CD4-positive, alpha-beta T cell (primary cell): ENCODE measurements at regions not wholly inside any gene's neighbourhood (a gene's known extent, or its start where the extent isn't known, plus 50 kb on each side); places are given as distances from the start of the nearest gene placed in this dataset.

Source experiments
- ATAC-seq: fragments of 200-7000 bp; cut with Tn5 transposase; one replicate; pipeline ENCODE4 v1.10.0; 2022; ENCODE audit warnings: mild to moderate bottlenecking; ENCODE audit not compliant: poor library complexity
- CTCF ChIA-PET: fragments of 350-600 bp; sonication (Branson Sonifier 250); formaldehyde crosslinking; loops from one replicate; lab custom pipeline; 2021; ENCODE audit warnings: antibody characterized with exemption, inconsistent platforms; lab: Charles Lee
- POLR2A ChIA-PET: fragments of 350-600 bp; sonication (Branson Sonifier 250); formaldehyde crosslinking; loops from one replicate; lab custom pipeline; 2021; ENCODE audit warnings: antibody characterized with exemption, inconsistent platforms; lab: Charles Lee
- DNase-seq, 14 experiments: peaks; one replicate each; pipeline ENCODE4 v3.0.0-alpha.2; 2013 to 2020; ENCODE audit warnings: mixed read lengths in 2 of 14
- H3K27ac ChIP-seq, 2 donors: one replicate each; pipeline versions ENCODE4 v1.5.1 to v1.7.0; 2013; ENCODE audit warnings: low read length in 2 of 2, low read depth in 1 of 2, mild to moderate bottlenecking in 1 of 2
- H3K27me3 ChIP-seq, 2 experiments: 1 replicate in 1 of 2; 2 replicates in 1 of 2; pipeline versions ENCODE4 v1.6.1 to v1.7.0; 2013; ENCODE audit warnings: low read length in 2 of 2, control low read depth in 1 of 2, mild to moderate bottlenecking in 1 of 2, moderate library complexity in 1 of 2; ENCODE audit not compliant: insufficient read depth in 2 of 2, control insufficient read depth in 1 of 2
- H3K36me3 ChIP-seq: one replicate; pipeline ENCODE4 v1.6.1; 2013; ENCODE audit warnings: low read length, control low read depth; ENCODE audit not compliant: insufficient read depth
- H3K4me1 ChIP-seq: one replicate; pipeline ENCODE4 v1.6.1; 2013; ENCODE audit warnings: low read length, control low read depth; ENCODE audit not compliant: insufficient read depth
- H3K4me3 ChIP-seq: one replicate; pipeline ENCODE4 v1.5.1; 2013; ENCODE audit warnings: mild to moderate bottlenecking, low read length, moderate library complexity
- H3K9me3 ChIP-seq, 2 experiments: 1 replicate in 1 of 2; 2 replicates in 1 of 2; pipeline versions ENCODE4 v1.6.1 to v1.7.0; 2013; ENCODE audit warnings: low read length in 2 of 2, mild to moderate bottlenecking in 2 of 2, control low read depth in 1 of 2, moderate library complexity in 1 of 2; ENCODE audit not compliant: control insufficient read depth in 1 of 2, insufficient read depth in 1 of 2
- H3K27ac Mint-ChIP-seq: one replicate; pipeline ENCODE4 v1.8.0; 2020; ENCODE audit warnings: mixed read lengths
- H3K27me3 Mint-ChIP-seq: one replicate; pipeline ENCODE4 v1.8.0; 2021; ENCODE audit warnings: mixed read lengths
- H3K36me3 Mint-ChIP-seq: one replicate; pipeline ENCODE4 v1.8.0; 2021; ENCODE audit warnings: low read depth, mixed read lengths
- H3K4me1 Mint-ChIP-seq: one replicate; pipeline ENCODE4 v1.8.0; 2021; ENCODE audit warnings: low read depth, mixed read lengths
- H3K4me3 Mint-ChIP-seq: one replicate; pipeline ENCODE4 v1.8.0; 2020; ENCODE audit warnings: mild to moderate bottlenecking, mixed read lengths
- H3K9me3 Mint-ChIP-seq: one replicate; pipeline ENCODE4 v1.8.0; 2020; ENCODE audit warnings: mixed read lengths
- CTCF ChIP-seq: fragments of 200-600 bp; IDR thresholded peaks from one replicate; pipeline ENCODE4 v1.8.0; 2022; ENCODE audit warnings: antibody characterized with exemption, mild to moderate bottlenecking
- intact Hi-C, 2 experiments: fragments of 100-400 bp; cut with DNase I in 1 of 2; cut with micrococcal nuclease in 1 of 2; formaldehyde crosslinking; loops; one replicate each; pipeline versions ENCODE4 v1.15.1 to v1.9.0; 2023 to 2025; cut with DNase I, micrococcal nuclease

- H3K27me3 ChIP-seq: no peaks in the 10 kb centered on the region
- TF ChIP-seq CTCF: no peak
- H3K27me3 Mint-ChIP-seq: no peaks in the 10 kb centered on the region
These were observed 321.9 kb upstream of the ZFHX3 start for GRCh38 chr16:73369851-73370250.

GRCh38 chr16:73368715-73369114 lies 320.8 kb upstream of the ZFHX3 start:
- no peaks in the 10 kb centered on the region for H3K4me1 ChIP-seq
- ChIA-PET CTCF (no interaction called here), POLR2A (no interaction called here)
- no peaks in the 10 kb centered on the region for H3K27me3 Mint-ChIP-seq
- no peaks in the 10 kb centered on the region for H3K27me3 ChIP-seq
- no peak overlapping the region for H3K4me3 Mint-ChIP-seq
- no peaks in the 10 kb centered on the region for H3K4me1 Mint-ChIP-seq
- H3K27ac ChIP-seq: no peak overlapping the region
- ATAC-seq (no peak), DNase-seq (no peak)
- no peak for TF ChIP-seq CTCF
- intact Hi-C loops: no loop called here
- H3K27ac Mint-ChIP-seq: no peak overlapping the region
- H3K36me3 Mint-ChIP-seq: no peaks in the 10 kb centered on the region
- peaks cover 0 to 10% of the 10 kb centered on the region in 2 experiments for H3K9me3 ChIP-seq
- no peak overlapping the region for H3K4me3 ChIP-seq
- peaks cover 4% of the 10 kb centered on the region for H3K9me3 Mint-ChIP-seq
- no peaks in the 10 kb centered on the region for H3K36me3 ChIP-seq

More at GRCh38 chr16:73369851-73370250, 321.9 kb upstream of the ZFHX3 start:
- POLR2A ChIA-PET: no interaction called here
- DNase-seq (no peak), ATAC-seq (no peak)
- Histone ChIP-seq H3K9me3 (peaks cover 0 to 8% of the 10 kb centered on the region in 2 experiments), H3K4me1 (no peaks in the 10 kb centered on the region), H3K27ac (no peak overlapping the region), H3K4me3 (no peak overlapping the region), H3K36me3 (no peaks in the 10 kb centered on the region)
- H3K4me3 Mint-ChIP-seq: no peak overlapping the region
- H3K27ac Mint-ChIP-seq: no peak overlapping the region
- peaks cover 4% of the 10 kb centered on the region for H3K9me3 Mint-ChIP-seq
- no peaks in the 10 kb centered on the region for H3K36me3 Mint-ChIP-seq
- intact Hi-C loops: no loop called here
- H3K4me1 Mint-ChIP-seq: no peaks in the 10 kb centered on the region
- CTCF ChIA-PET: no interaction called here

GRCh38 chr16:73365016-73365551 lies 317.2 kb upstream of the ZFHX3 start:
- H3K27me3 Mint-ChIP-seq: no peaks in the 10 kb centered on the region
- H3K27ac Mint-ChIP-seq: no peak overlapping the region
- Histone ChIP-seq H3K36me3 (no peaks in the 10 kb centered on the region), H3K4me1 (no peaks in the 10 kb centered on the region), H3K27ac (no peak overlapping the region), H3K4me3 (no peak overlapping the region), H3K27me3 (no peaks in the 10 kb centered on the region), H3K9me3 (peaks cover 0 to 12% of the 10 kb centered on the region in 2 experiments)
- no peaks in the 10 kb centered on the region for H3K4me1 Mint-ChIP-seq
- no peaks in the 10 kb centered on the region for H3K9me3 Mint-ChIP-seq
- intact Hi-C loops: no loop called here
- H3K36me3 Mint-ChIP-seq: no peaks in the 10 kb centered on the region
- H3K4me3 Mint-ChIP-seq: no peak overlapping the region
- POLR2A ChIA-PET: no interaction called here
- DNase-seq (no peak), ATAC-seq (no peak)
- CTCF ChIA-PET: no interaction called here
- TF ChIP-seq CTCF: no peak
